ENCODE measurements at regions not wholly inside any gene's neighbourhood (a gene's known extent, or its start where the extent isn't known, plus 50 kb on each side); places are given as distances from the start of the nearest gene placed in this dataset.

GRCh38 chr16:8110572-8111514, 479.5 kb downstream of the TMEM114 start:
- no peaks in the 10 kb centered on the region for H3K27me3 Mint-ChIP-seq
- DNase-seq (ENCODE audit: low spot score, unreplicated experiment) = no peak

GRCh38 chr16:8109510-8110369, 480.6 kb downstream of the TMEM114 start:
- H3K27me3 Mint-ChIP-seq = no peaks in the 10 kb centered on the region
- peaks cover 13% of the 10 kb centered on the region for H3K9me3 Mint-ChIP-seq (ENCODE audit: low read depth)
- H3K4me3 Mint-ChIP-seq (ENCODE audit: low read depth) = no peak overlapping the region
- DNase-seq (ENCODE audit: low spot score, unreplicated experiment) = no peak
- TF ChIP-seq CTCF (IDR thresholded peaks at IDR 0.05; ENCODE audit: unreplicated experiment) = no peak
- no peak overlapping the region for H3K27ac Mint-ChIP-seq
- no peaks in the 10 kb centered on the region for H3K4me1 Mint-ChIP-seq (ENCODE audit: low read depth)
- peaks cover 1% of the 10 kb centered on the region for H3K36me3 Mint-ChIP-seq (ENCODE audit: insufficient read depth)

More at GRCh38 chr16:8110572-8111514, 479.5 kb downstream of the TMEM114 start:
- Mint-ChIP-seq H3K9me3 (ENCODE audit: low read depth) (peaks cover 15% of the 10 kb centered on the region), H3K27ac (no peak overlapping the region), H3K36me3 (ENCODE audit: insufficient read depth) (peaks cover 2% of the 10 kb centered on the region), H3K4me3 (ENCODE audit: low read depth) (no peak overlapping the region), H3K4me1 (ENCODE audit: low read depth) (no peaks in the 10 kb centered on the region)
- TF ChIP-seq CTCF (IDR thresholded peaks at IDR 0.05; ENCODE audit: unreplicated experiment) = no peak

- TF ChIP-seq CTCF (IDR thresholded peaks at IDR 0.05; ENCODE audit: unreplicated experiment) = no peak
- no peak overlapping the region for H3K27ac Mint-ChIP-seq
- H3K4me1 Mint-ChIP-seq (ENCODE audit: low read depth) = no peaks in the 10 kb centered on the region
- no peak overlapping the region for H3K4me3 Mint-ChIP-seq (ENCODE audit: low read depth)
- H3K27me3 Mint-ChIP-seq = no peaks in the 10 kb centered on the region
- DNase-seq (ENCODE audit: low spot score, unreplicated experiment) = no peak
- peaks cover 13% of the 10 kb centered on the region for H3K9me3 Mint-ChIP-seq (ENCODE audit: low read depth)
- H3K36me3 Mint-ChIP-seq (ENCODE audit: insufficient read depth) = peaks cover 1% of the 10 kb centered on the region
Measured at GRCh38 chr16:8108991-8109509, 481.3 kb downstream of the TMEM114 start.

GRCh38 chr16:8107296-8107695, 483.0 kb downstream of the TMEM114 start:
- no peak for TF ChIP-seq CTCF (IDR thresholded peaks at IDR 0.05; ENCODE audit: unreplicated experiment)
- H3K27me3 Mint-ChIP-seq = no peaks in the 10 kb centered on the region
- H3K4me1 Mint-ChIP-seq (ENCODE audit: low read depth) = no peaks in the 10 kb centered on the region
- H3K4me3 Mint-ChIP-seq (ENCODE audit: low read depth) = no peak overlapping the region
- no peak for DNase-seq (ENCODE audit: low spot score, unreplicated experiment)
- peaks cover 3% of the 10 kb centered on the region for H3K9me3 Mint-ChIP-seq (ENCODE audit: low read depth)
- H3K27ac Mint-ChIP-seq = no peak overlapping the region
- H3K36me3 Mint-ChIP-seq (ENCODE audit: insufficient read depth) = no peaks in the 10 kb centered on the region
